ENCODE measurements at regions not wholly inside any gene's neighbourhood (a gene's known extent, or its start where the extent isn't known, plus 50 kb on each side); places are given as distances from the start of the nearest gene placed in this dataset.

DNA sequence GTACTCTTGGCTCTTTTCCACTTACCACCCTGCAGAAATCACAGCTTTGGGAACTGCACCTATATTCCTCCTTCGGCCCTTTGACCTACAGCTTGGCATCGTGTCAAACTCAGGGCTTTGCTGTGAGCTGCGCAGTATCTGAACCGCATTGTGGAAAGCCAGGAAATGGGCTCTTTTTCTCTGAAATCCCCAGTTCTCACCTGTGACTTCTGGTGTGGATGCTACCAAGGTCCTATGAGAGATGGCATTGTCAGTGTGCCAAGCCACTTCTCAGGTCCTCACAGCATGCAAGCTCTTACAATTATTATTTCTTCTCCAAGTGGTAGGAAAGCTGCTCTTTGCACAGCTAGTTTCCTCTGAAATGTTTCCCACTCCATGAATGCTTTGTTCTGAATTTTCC is 450.6 kb upstream of the TBL1XR1 start:
- TF ChIP-seq, protein P1, sequence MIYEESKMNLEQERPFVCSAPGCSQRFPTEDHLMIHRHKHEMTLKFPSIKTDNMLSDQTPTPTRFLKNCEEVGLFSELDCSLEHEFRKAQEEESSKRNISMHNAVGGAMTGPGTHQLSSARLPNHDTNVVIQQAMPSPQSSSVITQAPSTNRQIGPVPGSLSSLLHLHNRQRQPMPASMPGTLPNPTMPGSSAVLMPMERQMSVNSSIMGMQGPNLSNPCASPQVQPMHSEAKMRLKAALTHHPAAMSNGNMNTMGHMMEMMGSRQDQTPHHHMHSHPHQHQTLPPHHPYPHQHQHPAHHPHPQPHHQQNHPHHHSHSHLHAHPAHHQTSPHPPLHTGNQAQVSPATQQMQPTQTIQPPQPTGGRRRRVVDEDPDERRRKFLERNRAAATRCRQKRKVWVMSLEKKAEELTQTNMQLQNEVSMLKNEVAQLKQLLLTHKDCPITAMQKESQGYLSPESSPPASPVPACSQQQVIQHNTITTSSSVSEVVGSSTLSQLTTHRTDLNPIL (CRISPR knock-in tag; IDR thresholded peaks at IDR 0.05; ENCODE audit: low read depth), result no peak
- TF ChIP-seq PPARA (CRISPR knock-in tag; IDR thresholded peaks at IDR 0.05; ENCODE audit: borderline replicate concordance), result no peak
- no peak for TF ChIP-seq ZFP30 (CRISPR knock-in tag; IDR thresholded peaks at IDR 0.05)
- TF ChIP-seq ZFP3 (CRISPR knock-in tag; IDR thresholded peaks at IDR 0.05), result no peak
- TF ChIP-seq TCF4 (CRISPR knock-in tag; IDR thresholded peaks at IDR 0.05; ENCODE audit: borderline replicate concordance), result no peak
- TF ChIP-seq, protein P2, sequence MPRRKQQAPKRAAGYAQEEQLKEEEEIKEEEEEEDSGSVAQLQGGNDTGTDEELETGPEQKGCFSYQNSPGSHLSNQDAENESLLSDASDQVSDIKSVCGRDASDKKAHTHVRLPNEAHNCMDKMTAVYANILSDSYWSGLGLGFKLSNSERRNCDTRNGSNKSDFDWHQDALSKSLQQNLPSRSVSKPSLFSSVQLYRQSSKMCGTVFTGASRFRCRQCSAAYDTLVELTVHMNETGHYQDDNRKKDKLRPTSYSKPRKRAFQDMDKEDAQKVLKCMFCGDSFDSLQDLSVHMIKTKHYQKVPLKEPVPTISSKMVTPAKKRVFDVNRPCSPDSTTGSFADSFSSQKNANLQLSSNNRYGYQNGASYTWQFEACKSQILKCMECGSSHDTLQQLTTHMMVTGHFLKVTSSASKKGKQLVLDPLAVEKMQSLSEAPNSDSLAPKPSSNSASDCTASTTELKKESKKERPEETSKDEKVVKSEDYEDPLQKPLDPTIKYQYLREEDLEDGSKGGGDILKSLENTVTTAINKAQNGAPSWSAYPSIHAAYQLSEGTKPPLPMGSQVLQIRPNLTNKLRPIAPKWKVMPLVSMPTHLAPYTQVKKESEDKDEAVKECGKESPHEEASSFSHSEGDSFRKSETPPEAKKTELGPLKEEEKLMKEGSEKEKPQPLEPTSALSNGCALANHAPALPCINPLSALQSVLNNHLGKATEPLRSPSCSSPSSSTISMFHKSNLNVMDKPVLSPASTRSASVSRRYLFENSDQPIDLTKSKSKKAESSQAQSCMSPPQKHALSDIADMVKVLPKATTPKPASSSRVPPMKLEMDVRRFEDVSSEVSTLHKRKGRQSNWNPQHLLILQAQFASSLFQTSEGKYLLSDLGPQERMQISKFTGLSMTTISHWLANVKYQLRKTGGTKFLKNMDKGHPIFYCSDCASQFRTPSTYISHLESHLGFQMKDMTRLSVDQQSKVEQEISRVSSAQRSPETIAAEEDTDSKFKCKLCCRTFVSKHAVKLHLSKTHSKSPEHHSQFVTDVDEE (CRISPR knock-in tag; IDR thresholded peaks at IDR 0.05), result no peak
- no peak for TF ChIP-seq OSR1 (CRISPR knock-in tag; IDR thresholded peaks at IDR 0.05)
- TF ChIP-seq ZNF70 (CRISPR knock-in tag; IDR thresholded peaks at IDR 0.05), result no peak
- TF ChIP-seq CSDC2 (CRISPR knock-in tag; IDR thresholded peaks at IDR 0.05), result no peak
- no peak for TF ChIP-seq BACH2 (CRISPR knock-in tag; IDR thresholded peaks at IDR 0.05; ENCODE audit: borderline replicate concordance)
- TF ChIP-seq RARB (CRISPR knock-in tag; IDR thresholded peaks at IDR 0.05), result no peak
- TF ChIP-seq ARNTL (CRISPR knock-in tag; IDR thresholded peaks at IDR 0.05; ENCODE audit: borderline replicate concordance, low read depth), result no peak
- no peak for TF ChIP-seq GLIS3 (CRISPR knock-in tag; IDR thresholded peaks at IDR 0.05)

Measured in SK-N-SH treated with all-trans-retinoic acid at 6 μM for 48 hours (cell line).